ENCODE measurements at regions not wholly inside any gene's neighbourhood (a gene's known extent, or its start where the extent isn't known, plus 50 kb on each side); places are given as distances from the start of the nearest gene placed in this dataset.
"Not testable (repeated sequence)": the region's sequence is repeated elsewhere in the genome, so short reads cannot be mapped to it uniquely, and the experiment has no call there.

DNA sequence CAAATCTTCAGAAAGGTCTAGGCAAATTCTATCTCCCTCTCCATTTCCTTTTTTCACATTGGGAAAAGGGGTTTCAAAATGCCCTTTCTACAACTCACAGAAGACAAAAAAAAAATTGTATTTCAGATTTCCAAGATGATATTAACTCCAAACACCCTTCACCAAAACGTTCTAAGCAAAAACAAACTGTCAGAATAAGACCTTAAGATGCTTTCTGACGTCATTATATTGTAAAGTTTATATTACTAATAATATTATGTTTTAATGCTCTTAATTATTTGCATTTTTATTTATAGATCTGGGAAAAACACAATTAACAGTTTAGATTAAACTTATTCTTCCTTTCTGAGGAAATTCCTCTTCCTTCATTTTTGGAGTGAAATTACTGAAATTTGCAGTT is 624.2 kb downstream of the GALC start:
- Mint-ChIP-seq H3K27me3 (ENCODE audit: insufficient read depth) (no peaks in the 10 kb centered on the region), H3K4me1 (ENCODE audit: low read depth) (no peaks in the 10 kb centered on the region), H3K9me3 (peaks cover 45% of the 10 kb centered on the region), H3K4me3 (no peak overlapping the region), H3K27ac (no peak overlapping the region), H3K36me3 (ENCODE audit: low read depth) (no peaks in the 10 kb centered on the region)
- DNase-seq: no peak
- TF ChIP-seq, protein P1, sequence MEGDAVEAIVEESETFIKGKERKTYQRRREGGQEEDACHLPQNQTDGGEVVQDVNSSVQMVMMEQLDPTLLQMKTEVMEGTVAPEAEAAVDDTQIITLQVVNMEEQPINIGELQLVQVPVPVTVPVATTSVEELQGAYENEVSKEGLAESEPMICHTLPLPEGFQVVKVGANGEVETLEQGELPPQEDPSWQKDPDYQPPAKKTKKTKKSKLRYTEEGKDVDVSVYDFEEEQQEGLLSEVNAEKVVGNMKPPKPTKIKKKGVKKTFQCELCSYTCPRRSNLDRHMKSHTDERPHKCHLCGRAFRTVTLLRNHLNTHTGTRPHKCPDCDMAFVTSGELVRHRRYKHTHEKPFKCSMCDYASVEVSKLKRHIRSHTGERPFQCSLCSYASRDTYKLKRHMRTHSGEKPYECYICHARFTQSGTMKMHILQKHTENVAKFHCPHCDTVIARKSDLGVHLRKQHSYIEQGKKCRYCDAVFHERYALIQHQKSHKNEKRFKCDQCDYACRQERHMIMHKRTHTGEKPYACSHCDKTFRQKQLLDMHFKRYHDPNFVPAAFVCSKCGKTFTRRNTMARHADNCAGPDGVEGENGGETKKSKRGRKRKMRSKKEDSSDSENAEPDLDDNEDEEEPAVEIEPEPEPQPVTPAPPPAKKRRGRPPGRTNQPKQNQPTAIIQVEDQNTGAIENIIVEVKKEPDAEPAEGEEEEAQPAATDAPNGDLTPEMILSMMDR (IDR thresholded peaks at IDR 0.05): no peak

DNA sequence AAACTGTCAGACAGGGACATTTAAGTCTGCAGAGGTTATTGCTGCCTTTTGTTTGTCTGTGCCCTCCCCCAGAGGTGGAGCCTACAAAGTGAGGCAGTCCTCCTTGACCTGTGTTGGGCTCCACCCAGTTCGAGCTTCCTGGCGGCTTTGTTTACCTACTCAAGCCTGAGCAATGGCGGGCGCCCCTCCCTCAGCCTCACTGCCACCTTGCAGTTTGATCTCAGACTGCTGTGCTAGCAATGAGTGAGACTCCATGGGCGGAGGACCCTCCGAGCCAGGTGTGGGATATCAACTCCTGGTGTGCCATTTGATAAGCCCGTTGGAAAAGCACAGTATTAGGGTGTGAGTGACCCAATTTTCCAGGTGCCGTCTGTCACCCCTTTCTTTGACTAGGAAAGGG is 632.7 kb downstream of the GALC start:
- H3K4me3 Mint-ChIP-seq; H3K27ac Mint-ChIP-seq; H3K36me3 Mint-ChIP-seq (ENCODE audit: low read depth); DNase-seq; H3K4me1 Mint-ChIP-seq (ENCODE audit: low read depth); H3K27me3 Mint-ChIP-seq (ENCODE audit: insufficient read depth): not testable (repeated sequence)
- H3K9me3 Mint-ChIP-seq: peaks cover 37% of the 10 kb centered on the region

DNA sequence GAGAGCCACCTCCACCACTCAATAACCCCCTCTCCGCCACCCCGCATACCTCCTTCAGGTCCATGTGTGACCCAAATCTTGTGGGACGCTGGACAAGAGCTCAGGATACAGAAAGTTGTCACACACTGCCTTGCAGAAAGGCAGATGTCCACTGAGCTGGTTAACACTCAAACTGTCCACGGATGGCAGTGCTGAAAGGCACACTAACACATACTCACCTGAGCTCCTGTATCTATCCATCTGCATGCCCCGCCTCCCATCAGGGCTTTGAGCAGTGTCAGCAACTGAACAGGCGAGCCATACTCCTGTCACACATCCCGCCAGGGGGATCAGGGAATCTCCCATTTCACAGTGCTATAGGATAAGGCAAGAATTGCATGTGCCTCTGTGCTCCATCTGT is 642.0 kb downstream of the GALC start:
- Mint-ChIP-seq H3K4me1 (ENCODE audit: low read depth) (no peaks in the 10 kb centered on the region), H3K4me3 (no peak overlapping the region), H3K27ac (no peak overlapping the region), H3K36me3 (ENCODE audit: low read depth) (peaks cover 8% of the 10 kb centered on the region; the same call in 1 of the 2 replicates), H3K9me3 (peaks cover 49% of the 10 kb centered on the region), H3K27me3 (ENCODE audit: insufficient read depth) (no peaks in the 10 kb centered on the region; the same call in 1 of the 2 replicates)
- TF ChIP-seq, protein P1 (IDR thresholded peaks at IDR 0.05): no peak
- no peak for DNase-seq

DNA sequence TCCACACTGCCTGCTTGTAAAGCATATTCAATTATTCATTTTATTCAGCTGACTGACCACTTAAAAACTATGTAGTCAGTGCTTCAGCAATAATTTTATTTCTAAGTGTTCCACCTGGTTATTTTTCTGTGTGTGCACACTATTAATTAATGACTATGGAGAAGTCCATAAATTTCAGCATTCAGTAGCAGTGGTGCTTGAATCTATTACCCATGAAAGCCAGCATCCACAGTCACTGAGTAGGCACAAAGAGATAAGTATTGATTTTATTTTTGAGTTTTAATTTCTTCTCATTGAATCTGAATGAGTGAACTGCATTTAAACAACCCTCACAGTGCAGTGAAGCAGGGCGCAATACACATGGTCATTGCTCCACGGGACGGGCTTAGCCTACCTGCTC is 643.1 kb downstream of the GALC start:
- Mint-ChIP-seq H3K9me3 (peaks cover 54% of the 10 kb centered on the region), H3K27ac (no peak overlapping the region), H3K4me1 (ENCODE audit: low read depth) (no peaks in the 10 kb centered on the region), H3K4me3 (no peak overlapping the region), H3K27me3 (ENCODE audit: insufficient read depth) (no peaks in the 10 kb centered on the region; the same call in 1 of the 2 replicates), H3K36me3 (ENCODE audit: low read depth) (peaks cover 8% of the 10 kb centered on the region; the same call in 1 of the 2 replicates)
- TF ChIP-seq, protein P1 (IDR thresholded peaks at IDR 0.05): no peak
- DNase-seq: no peak

GRCh38 chr14:87343652-87344051 is 649.3 kb downstream of the GALC start:
- TF ChIP-seq, protein P1 (IDR thresholded peaks at IDR 0.05): no peak
- Mint-ChIP-seq H3K27me3 (ENCODE audit: insufficient read depth) (no peaks in the 10 kb centered on the region; the same call in 1 of the 2 replicates), H3K36me3 (ENCODE audit: low read depth) (peaks cover 3% of the 10 kb centered on the region; the same call in 1 of the 2 replicates), H3K27ac (no peak overlapping the region), H3K9me3 (peaks cover 53% of the 10 kb centered on the region), H3K4me3 (no peak overlapping the region), H3K4me1 (ENCODE audit: low read depth) (no peaks in the 10 kb centered on the region)
- DNase-seq: no peak

DNA sequence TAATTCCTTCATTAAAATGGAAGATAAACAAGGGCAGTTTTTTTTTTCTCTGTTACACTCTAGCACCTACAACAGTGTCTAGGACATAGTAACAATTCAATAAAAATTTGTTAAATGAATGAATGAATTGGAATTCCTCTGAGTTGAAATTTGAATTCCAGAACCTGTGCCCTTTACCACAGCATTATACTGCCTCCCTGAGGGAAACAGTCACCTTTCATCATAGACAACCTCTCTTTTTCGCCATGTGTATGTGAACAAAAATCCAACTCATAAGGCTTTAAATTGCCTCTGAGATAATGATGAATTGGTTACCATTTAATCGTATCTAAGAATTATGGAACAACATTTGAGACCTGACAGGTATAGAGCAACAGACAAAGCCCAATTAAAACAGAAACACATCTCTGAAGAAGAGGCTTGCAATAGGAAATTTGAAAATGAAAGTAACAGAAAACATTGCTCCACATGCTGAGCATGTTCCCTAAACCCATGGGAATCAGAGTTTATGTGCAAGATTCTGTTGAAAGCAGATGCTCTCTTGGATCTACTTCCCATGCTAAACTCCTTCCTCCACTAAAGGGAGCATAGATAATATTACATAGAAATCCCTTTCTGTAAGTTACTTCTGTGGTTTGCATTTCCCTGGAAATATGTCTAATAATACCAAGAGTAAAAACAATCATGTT is 657.8 kb downstream of the GALC start:
- TF ChIP-seq, protein P1 (IDR thresholded peaks at IDR 0.05): no peak
- Mint-ChIP-seq H3K27ac (no peak overlapping the region), H3K27me3 (ENCODE audit: insufficient read depth) (no peaks in the 10 kb centered on the region), H3K4me3 (no peak overlapping the region), H3K9me3 (peaks cover 30% of the 10 kb centered on the region), H3K4me1 (ENCODE audit: low read depth) (no peaks in the 10 kb centered on the region), H3K36me3 (ENCODE audit: low read depth) (no peaks in the 10 kb centered on the region)
- no peak for DNase-seq
